Osteoblast (primary cell): ENCODE measurements at regions not wholly inside any gene's neighbourhood (a gene's known extent, or its start where the extent isn't known, plus 50 kb on each side); places are given as distances from the start of the nearest gene placed in this dataset.

Source experiments
- DNase-seq: peaks from one replicate; pipeline ENCODE4 v3.0.0; 2011; ENCODE audit warnings: low spot score, mixed read lengths; ENCODE audit not compliant: insufficient read length; ENCODE audit errors: missing footprints
- H2AFZ ChIP-seq: 2 replicates; pipeline ENCODE4 v1.6.0; 2011; ENCODE audit warnings: mild to moderate bottlenecking, low read length
- H3K27ac ChIP-seq: 2 replicates; pipeline ENCODE4 v1.5.1; 2011; ENCODE audit warnings: mild to moderate bottlenecking, low read depth, low read length, moderate library complexity
- H3K27me3 ChIP-seq: 2 replicates; pipeline ENCODE4 v1.6.0; 2012; ENCODE audit warnings: mild to moderate bottlenecking, control low read depth, inconsistent platforms, low read length, moderate library complexity; ENCODE audit not compliant: insufficient read depth
- H3K36me3 ChIP-seq: 2 replicates; pipeline ENCODE4 v1.5.1; 2011; ENCODE audit warnings: mild to moderate bottlenecking, low read length, control low read depth, moderate library complexity; ENCODE audit not compliant: insufficient read depth
- H3K4me1 ChIP-seq: 2 replicates; pipeline ENCODE4 v1.5.1; 2011; ENCODE audit warnings: mild to moderate bottlenecking, low read length, control low read depth, moderate library complexity; ENCODE audit not compliant: insufficient read depth
- H3K4me2 ChIP-seq: 2 replicates; pipeline ENCODE4 v1.6.0; 2011; ENCODE audit warnings: mild to moderate bottlenecking, low read length; ENCODE audit not compliant: insufficient read depth
- H3K4me3 ChIP-seq: fragments of 200-600 bp; sonication (generic); 3 replicates; pipeline ENCODE4 v1.5.1; 2012; ENCODE audit warnings: mild to moderate bottlenecking, low read length, inconsistent platforms; ENCODE audit not compliant: insufficient read depth
- H3K79me2 ChIP-seq: 2 replicates; pipeline ENCODE4 v1.6.0; 2012; ENCODE audit warnings: mild to moderate bottlenecking, low read length, control low read depth, inconsistent platforms; ENCODE audit not compliant: insufficient read depth
- H3K9me3 ChIP-seq: 2 replicates; pipeline ENCODE4 v1.5.1; 2011; ENCODE audit warnings: low read depth, low read length, control low read depth
- H4K20me1 ChIP-seq: 2 replicates; pipeline ENCODE4 v1.6.0; 2012; ENCODE audit warnings: mild to moderate bottlenecking, low read length, control low read depth; ENCODE audit not compliant: insufficient read depth
- TF ChIP-seq, protein P1 (sequence below): IDR thresholded peaks from 2 replicates; pipeline ENCODE4 v1.5.1; 2011; ENCODE audit warnings: mild to moderate bottlenecking, low read depth, low read length, moderate library complexity; ENCODE audit errors: extremely low read depth

- Histone ChIP-seq H3K4me3 (no peak overlapping the region), H3K79me2 (no peaks in the 10 kb centered on the region), H3K36me3 (no peaks in the 10 kb centered on the region), H4K20me1 (no peaks in the 10 kb centered on the region), H3K27ac (no peak overlapping the region), H2AFZ (no peak overlapping the region), H3K27me3 (peaks cover 31% of the 10 kb centered on the region), H3K4me2 (no peak overlapping the region), H3K9me3 (no peaks in the 10 kb centered on the region), H3K4me1 (peaks cover 25% of the 10 kb centered on the region)
- TF ChIP-seq, protein P1, sequence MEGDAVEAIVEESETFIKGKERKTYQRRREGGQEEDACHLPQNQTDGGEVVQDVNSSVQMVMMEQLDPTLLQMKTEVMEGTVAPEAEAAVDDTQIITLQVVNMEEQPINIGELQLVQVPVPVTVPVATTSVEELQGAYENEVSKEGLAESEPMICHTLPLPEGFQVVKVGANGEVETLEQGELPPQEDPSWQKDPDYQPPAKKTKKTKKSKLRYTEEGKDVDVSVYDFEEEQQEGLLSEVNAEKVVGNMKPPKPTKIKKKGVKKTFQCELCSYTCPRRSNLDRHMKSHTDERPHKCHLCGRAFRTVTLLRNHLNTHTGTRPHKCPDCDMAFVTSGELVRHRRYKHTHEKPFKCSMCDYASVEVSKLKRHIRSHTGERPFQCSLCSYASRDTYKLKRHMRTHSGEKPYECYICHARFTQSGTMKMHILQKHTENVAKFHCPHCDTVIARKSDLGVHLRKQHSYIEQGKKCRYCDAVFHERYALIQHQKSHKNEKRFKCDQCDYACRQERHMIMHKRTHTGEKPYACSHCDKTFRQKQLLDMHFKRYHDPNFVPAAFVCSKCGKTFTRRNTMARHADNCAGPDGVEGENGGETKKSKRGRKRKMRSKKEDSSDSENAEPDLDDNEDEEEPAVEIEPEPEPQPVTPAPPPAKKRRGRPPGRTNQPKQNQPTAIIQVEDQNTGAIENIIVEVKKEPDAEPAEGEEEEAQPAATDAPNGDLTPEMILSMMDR = no peak
- no peak for DNase-seq
Observed at GRCh38 chr20:4606051-4606450, 80.2 kb upstream of the PRNP start.

GRCh38 chr20:4605166-4605565, 81.1 kb upstream of the PRNP start:
- Histone ChIP-seq H3K4me3 (no peak overlapping the region), H3K9me3 (no peaks in the 10 kb centered on the region), H3K79me2 (no peaks in the 10 kb centered on the region), H3K36me3 (no peaks in the 10 kb centered on the region), H3K4me2 (no peak overlapping the region), H2AFZ (no peak overlapping the region), H3K4me1 (peaks cover 25% of the 10 kb centered on the region), H3K27ac (no peak overlapping the region), H3K27me3 (peaks cover 31% of the 10 kb centered on the region), H4K20me1 (no peaks in the 10 kb centered on the region)
- TF ChIP-seq, protein P1 = no peak
- DNase-seq = no peak

DNA sequence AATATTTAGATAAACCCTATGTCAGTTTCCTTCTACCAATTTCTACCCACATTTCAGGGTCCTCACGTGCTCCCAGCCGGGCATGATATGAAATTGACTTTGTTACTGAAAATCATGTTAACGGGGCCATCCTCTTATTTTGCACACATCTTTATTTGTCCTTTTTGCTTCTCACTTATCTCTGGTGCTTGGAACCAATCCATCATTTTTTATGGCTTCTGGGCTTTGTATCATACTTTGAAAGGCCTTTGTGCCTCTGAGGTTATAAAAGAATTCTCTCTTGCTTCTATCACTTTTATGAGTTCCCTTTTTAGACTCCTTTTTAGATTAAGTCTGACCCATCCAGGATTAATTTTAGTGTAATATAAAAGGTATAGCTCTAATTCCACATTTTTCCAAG, 81.7 kb upstream of the PRNP start:
- H3K79me2 ChIP-seq = no peaks in the 10 kb centered on the region
- H3K4me3 ChIP-seq = no peak overlapping the region
- no peaks in the 10 kb centered on the region for H3K9me3 ChIP-seq
- H3K36me3 ChIP-seq = no peaks in the 10 kb centered on the region
- no peak overlapping the region for H3K27ac ChIP-seq
- peaks cover 25% of the 10 kb centered on the region for H3K4me1 ChIP-seq
- H4K20me1 ChIP-seq = no peaks in the 10 kb centered on the region
- H3K4me2 ChIP-seq = no peak overlapping the region
- peaks cover 31% of the 10 kb centered on the region for H3K27me3 ChIP-seq
- DNase-seq = no peak
- TF ChIP-seq, protein P1 = no peak
- H2AFZ ChIP-seq = no peak overlapping the region

DNA sequence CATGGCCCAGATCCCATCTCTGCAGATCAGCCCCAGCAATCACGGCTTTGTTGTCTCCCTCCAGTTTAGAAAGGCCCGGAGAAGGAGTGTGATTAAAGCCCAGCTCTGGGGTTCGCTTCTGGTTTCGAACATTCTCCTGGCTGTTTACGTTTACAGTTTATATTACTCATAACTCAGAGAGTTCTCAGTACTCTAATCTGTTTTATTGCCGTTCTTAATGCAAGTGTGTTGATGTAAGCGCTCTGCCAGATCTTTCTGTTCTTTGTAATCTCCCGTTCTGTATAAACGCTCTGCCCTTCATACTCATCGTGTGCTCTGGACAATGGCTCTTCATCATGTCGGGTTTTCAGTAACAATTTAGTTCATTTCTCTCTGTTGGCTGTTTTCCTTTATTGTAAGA, 82.5 kb upstream of the PRNP start:
- Histone ChIP-seq H3K79me2 (no peaks in the 10 kb centered on the region), H3K9me3 (no peaks in the 10 kb centered on the region), H4K20me1 (no peaks in the 10 kb centered on the region), H3K27me3 (peaks cover 29% of the 10 kb centered on the region), H2AFZ (no peak overlapping the region), H3K36me3 (no peaks in the 10 kb centered on the region), H3K4me1 (peaks cover 25% of the 10 kb centered on the region), H3K4me2 (no peak overlapping the region), H3K4me3 (no peak overlapping the region), H3K27ac (no peak overlapping the region)
- no peak for DNase-seq
- TF ChIP-seq, protein P1 = no peak
